PC-9 (cell line): ENCODE measurements at regions not wholly inside any gene's neighbourhood (a gene's known extent, or its start where the extent isn't known, plus 50 kb on each side); places are given as distances from the start of the nearest gene placed in this dataset.

Experiments used
- CTCF ChIP-seq: fragments of 200-600 bp; sonication (generic); conservative IDR thresholded peaks from 2 replicates; pipeline ENCODE4 v1.6.1; 2017; ENCODE audit warnings: mixed run types, antibody characterized with exemption, mild to moderate bottlenecking, moderate library complexity
- EZH2 ChIP-seq: fragments of 200-600 bp; sonication (generic); IDR thresholded peaks from 2 replicates; pipeline ENCODE4 v1.8.0; 2017; ENCODE audit warnings: antibody characterized with exemption, low read depth

GRCh38 chr12:22874151-22874550 lies 249.2 kb downstream of the ETNK1 start:
- TF ChIP-seq CTCF (no peak), EZH2 (no peak)
